ENCODE measurements at regions not wholly inside any gene's neighbourhood (a gene's known extent, or its start where the extent isn't known, plus 50 kb on each side); places are given as distances from the start of the nearest gene placed in this dataset.

GRCh38 chr13:34758628-34759027, 183.4 kb upstream of the NBEA start:
- H3K9me3 ChIP-seq (ENCODE audit: control insufficient read depth, low read length), result no peaks in the 10 kb centered on the region

DNA sequence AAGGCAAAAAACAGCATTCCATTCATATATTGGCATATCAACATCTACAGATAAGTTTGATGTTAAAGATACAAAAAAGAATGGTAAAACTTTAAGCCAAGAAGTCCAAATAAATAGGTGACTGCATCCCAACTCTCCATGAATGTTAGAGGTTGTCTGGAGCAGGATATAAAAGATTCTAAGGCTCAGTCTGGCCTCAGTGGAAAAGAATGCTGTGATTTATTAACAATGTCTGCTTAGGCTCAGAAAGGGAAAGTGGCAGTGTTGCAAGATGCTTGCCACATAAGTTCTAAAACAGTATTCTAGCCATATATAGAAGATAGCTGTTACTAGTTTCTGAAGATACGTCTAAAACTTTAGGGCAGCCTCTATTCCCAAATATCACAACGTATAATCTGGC, 179.8 kb upstream of the NBEA start:
- no peak overlapping the region for H3K4me3 ChIP-seq (ENCODE audit: insufficient read depth, low read depth, low read length)
- WGBS, 2 experiments, result 94% methylated on average over 2 of the region's 2 CpGs; no CpG with 5 or more reads in 1 of the 2 experiments
- H3K4me1 ChIP-seq (ENCODE audit: control insufficient read depth, insufficient read depth, low read length), result no peaks in the 10 kb centered on the region
- no peak overlapping the region for H3K27ac ChIP-seq (ENCODE audit: insufficient read depth, low read depth, low read length, poor library complexity, severe bottlenecking)
- no peaks in the 10 kb centered on the region for H3K27me3 ChIP-seq (ENCODE audit: control insufficient read depth, insufficient read depth, low read length, poor library complexity, severe bottlenecking)
- no peaks in the 10 kb centered on the region for H3K9me3 ChIP-seq (ENCODE audit: control insufficient read depth, low read length)
- H3K36me3 ChIP-seq (ENCODE audit: control insufficient read depth, insufficient read depth, low read length), result no peaks in the 10 kb centered on the region

More at GRCh38 chr13:34758628-34759027, 183.4 kb upstream of the NBEA start:
- Histone ChIP-seq H3K4me1 (ENCODE audit: control insufficient read depth, insufficient read depth, low read length) (no peaks in the 10 kb centered on the region), H3K36me3 (ENCODE audit: control insufficient read depth, insufficient read depth, low read length) (no peaks in the 10 kb centered on the region), H3K4me3 (ENCODE audit: insufficient read depth, low read depth, low read length) (no peak overlapping the region), H3K27me3 (ENCODE audit: control insufficient read depth, insufficient read depth, low read length, poor library complexity, severe bottlenecking) (no peaks in the 10 kb centered on the region), H3K27ac (ENCODE audit: insufficient read depth, low read depth, low read length, poor library complexity, severe bottlenecking) (no peak overlapping the region)
- 75% methylated on average over 2 of the region's 2 CpGs; no CpG with 5 or more reads in 1 of the 2 experiments for WGBS, 2 experiments

DNA sequence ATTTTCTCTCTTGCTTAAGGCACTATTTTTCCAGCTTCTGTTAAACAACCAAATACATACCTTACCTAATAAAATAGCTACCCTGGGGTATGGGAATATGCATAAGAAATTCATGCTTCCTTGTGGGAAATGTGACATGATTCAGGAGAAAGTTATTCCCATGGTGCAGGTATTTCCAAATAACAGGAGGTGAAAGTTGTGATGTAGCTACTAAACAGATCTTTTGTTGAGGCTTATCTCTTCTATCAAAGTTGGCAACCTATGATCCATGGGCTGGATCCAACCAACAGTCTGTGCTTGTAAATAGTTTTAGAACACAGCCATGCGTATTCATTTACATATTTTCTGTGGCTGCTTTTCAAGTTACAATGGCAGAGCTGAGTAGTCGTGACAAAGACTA, 177.8 kb upstream of the NBEA start:
- WGBS, 2 experiments, result 92% methylated on average over 2 of the region's 2 CpGs

DNA sequence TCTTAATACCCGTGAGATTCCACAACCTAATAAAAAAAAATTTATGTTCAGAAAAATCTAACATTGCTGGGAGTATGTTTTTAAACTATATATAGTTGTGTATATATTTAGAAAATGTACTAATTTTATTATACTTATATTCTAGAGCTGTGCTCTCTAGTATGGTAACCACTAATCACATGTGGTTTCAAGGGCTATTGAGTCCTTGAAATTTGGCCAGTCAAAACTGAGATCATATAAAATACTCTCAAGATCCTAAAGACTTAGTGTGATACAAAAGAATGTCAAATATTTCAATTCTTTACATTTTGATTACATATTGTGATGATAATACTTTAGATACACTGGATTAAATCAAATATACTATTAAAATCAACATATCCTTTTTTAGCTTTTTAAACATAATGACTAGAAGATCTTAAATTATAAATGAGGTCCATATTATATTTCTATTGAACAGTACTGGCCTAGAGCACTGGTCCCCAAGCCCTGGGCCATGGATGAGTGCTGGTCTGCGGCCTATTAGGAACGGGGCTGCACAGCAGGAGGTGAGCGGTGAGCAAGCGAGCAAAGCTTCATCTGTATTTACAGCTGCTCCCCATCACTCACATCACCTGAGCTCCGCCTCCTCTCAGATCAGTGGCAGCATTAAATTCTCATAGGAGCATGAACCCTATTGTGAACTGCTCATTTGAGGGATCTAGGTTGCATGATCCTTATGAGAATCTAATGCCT, 176.5 kb upstream of the NBEA start:
- no peaks in the 10 kb centered on the region for H3K9me3 ChIP-seq (ENCODE audit: control insufficient read depth, low read length)
- H3K4me3 ChIP-seq (ENCODE audit: insufficient read depth, low read depth, low read length), result no peak overlapping the region
- 91 to 92% methylated on average over 5 of the region's 6 CpGs for WGBS, 2 experiments
- H3K4me1 ChIP-seq (ENCODE audit: control insufficient read depth, insufficient read depth, low read length), result no peaks in the 10 kb centered on the region
- H3K36me3 ChIP-seq (ENCODE audit: control insufficient read depth, insufficient read depth, low read length), result no peaks in the 10 kb centered on the region
- no peak overlapping the region for H3K27ac ChIP-seq (ENCODE audit: insufficient read depth, low read depth, low read length, poor library complexity, severe bottlenecking)
- H3K27me3 ChIP-seq (ENCODE audit: control insufficient read depth, insufficient read depth, low read length, poor library complexity, severe bottlenecking), result no peaks in the 10 kb centered on the region

More for the DNA sequence above, 177.8 kb upstream of the NBEA start:
- no peak overlapping the region for H3K4me3 ChIP-seq (ENCODE audit: insufficient read depth, low read depth, low read length)
- H3K36me3 ChIP-seq (ENCODE audit: control insufficient read depth, insufficient read depth, low read length), result no peaks in the 10 kb centered on the region
- no peaks in the 10 kb centered on the region for H3K27me3 ChIP-seq (ENCODE audit: control insufficient read depth, insufficient read depth, low read length, poor library complexity, severe bottlenecking)
- H3K27ac ChIP-seq (ENCODE audit: insufficient read depth, low read depth, low read length, poor library complexity, severe bottlenecking), result no peak overlapping the region
- no peaks in the 10 kb centered on the region for H3K4me1 ChIP-seq (ENCODE audit: control insufficient read depth, insufficient read depth, low read length)
- H3K9me3 ChIP-seq (ENCODE audit: control insufficient read depth, low read length), result no peaks in the 10 kb centered on the region

DNA sequence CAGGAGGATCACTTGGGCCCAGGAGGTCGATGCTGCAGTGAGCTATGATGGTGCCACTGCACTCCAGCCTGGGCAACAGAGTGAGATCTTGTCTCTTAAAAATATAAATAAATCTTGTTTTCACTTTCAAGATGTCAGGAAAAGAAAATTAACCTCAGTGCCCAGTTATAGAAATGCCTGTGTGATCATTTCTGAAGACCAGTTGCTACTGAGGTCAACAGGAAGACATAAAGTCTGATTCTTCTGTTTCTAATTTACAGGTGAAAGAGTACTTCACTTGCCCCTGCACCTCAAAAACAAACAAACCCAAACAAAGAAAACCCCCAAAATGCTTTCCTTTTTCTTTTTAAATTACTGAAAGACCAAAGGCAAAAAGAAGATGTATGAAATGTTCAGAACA, 174.3 kb upstream of the NBEA start:
- H3K27me3 ChIP-seq (ENCODE audit: control insufficient read depth, insufficient read depth, low read length, poor library complexity, severe bottlenecking), result no peaks in the 10 kb centered on the region
- no peak overlapping the region for H3K27ac ChIP-seq (ENCODE audit: insufficient read depth, low read depth, low read length, poor library complexity, severe bottlenecking)
- no peak overlapping the region for H3K4me3 ChIP-seq (ENCODE audit: insufficient read depth, low read depth, low read length)
- no peaks in the 10 kb centered on the region for H3K4me1 ChIP-seq (ENCODE audit: control insufficient read depth, insufficient read depth, low read length)
- 93 to 96% methylated on average over 1 of the region's 1 CpG for WGBS, 2 experiments
- H3K9me3 ChIP-seq (ENCODE audit: control insufficient read depth, low read length), result no peaks in the 10 kb centered on the region
- no peaks in the 10 kb centered on the region for H3K36me3 ChIP-seq (ENCODE audit: control insufficient read depth, insufficient read depth, low read length)

DNA sequence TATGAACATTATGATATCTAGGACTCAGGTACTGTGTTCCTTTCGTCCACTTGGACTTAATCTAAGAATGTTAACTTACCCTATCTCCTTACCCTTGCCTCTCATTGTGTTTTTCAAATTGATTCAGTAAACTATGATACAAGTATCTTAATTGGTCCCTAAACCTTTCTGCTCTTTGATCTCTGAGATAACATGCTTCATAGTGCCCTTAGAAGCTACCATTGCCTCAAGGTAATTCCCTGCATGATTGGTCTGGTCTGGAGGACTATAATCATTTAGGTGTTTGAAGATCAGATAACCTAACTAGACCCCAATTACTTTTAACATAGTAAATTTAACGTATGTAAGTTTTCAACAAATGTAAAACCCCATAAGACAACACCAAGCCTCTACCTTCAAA, 169.9 kb upstream of the NBEA start:
- H3K4me3 ChIP-seq (ENCODE audit: insufficient read depth, low read depth, low read length), result no peak overlapping the region
- no peaks in the 10 kb centered on the region for H3K36me3 ChIP-seq (ENCODE audit: control insufficient read depth, insufficient read depth, low read length)
- H3K27me3 ChIP-seq (ENCODE audit: control insufficient read depth, insufficient read depth, low read length, poor library complexity, severe bottlenecking), result no peaks in the 10 kb centered on the region
- WGBS, 2 experiments, result 80 to 100% methylated on average over 1 to 2 of the region's 2 CpGs
- H3K9me3 ChIP-seq (ENCODE audit: control insufficient read depth, low read length), result no peaks in the 10 kb centered on the region
- no peaks in the 10 kb centered on the region for H3K4me1 ChIP-seq (ENCODE audit: control insufficient read depth, insufficient read depth, low read length)
- H3K27ac ChIP-seq (ENCODE audit: insufficient read depth, low read depth, low read length, poor library complexity, severe bottlenecking), result no peak overlapping the region

DNA sequence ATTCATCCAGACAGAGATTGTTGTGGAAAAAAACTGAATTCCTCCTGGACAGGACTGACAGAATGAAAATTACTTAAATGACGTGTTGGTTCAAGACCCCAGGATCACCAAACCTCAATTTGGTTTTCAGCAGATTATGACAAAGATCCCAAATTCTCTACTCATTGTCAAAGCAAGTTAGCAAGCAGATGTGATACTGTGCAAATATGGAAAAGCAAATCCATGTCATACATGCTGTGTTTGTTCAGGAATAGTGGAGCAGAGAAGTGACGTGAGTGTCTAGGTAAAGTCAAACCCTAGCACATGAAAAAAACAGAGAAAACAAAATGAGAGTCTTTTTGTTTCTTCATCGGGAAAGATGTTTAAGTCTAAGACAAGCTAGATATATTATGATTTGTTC, 169.2 kb upstream of the NBEA start:
- WGBS, 2 experiments, result 96 to 100% methylated on average over 2 to 3 of the region's 3 CpGs
- Histone ChIP-seq H3K9me3 (ENCODE audit: control insufficient read depth, low read length) (no peaks in the 10 kb centered on the region), H3K27ac (ENCODE audit: insufficient read depth, low read depth, low read length, poor library complexity, severe bottlenecking) (no peak overlapping the region), H3K36me3 (ENCODE audit: control insufficient read depth, insufficient read depth, low read length) (no peaks in the 10 kb centered on the region), H3K4me3 (ENCODE audit: insufficient read depth, low read depth, low read length) (no peak overlapping the region), H3K4me1 (ENCODE audit: control insufficient read depth, insufficient read depth, low read length) (no peaks in the 10 kb centered on the region), H3K27me3 (ENCODE audit: control insufficient read depth, insufficient read depth, low read length, poor library complexity, severe bottlenecking) (no peaks in the 10 kb centered on the region)

GRCh38 chr13:34776390-34776981, 165.6 kb upstream of the NBEA start:
- no peaks in the 10 kb centered on the region for H3K4me1 ChIP-seq (ENCODE audit: control insufficient read depth, insufficient read depth, low read length)
- H3K9me3 ChIP-seq (ENCODE audit: control insufficient read depth, low read length), result no peaks in the 10 kb centered on the region
- no peak overlapping the region for H3K27ac ChIP-seq (ENCODE audit: insufficient read depth, low read depth, low read length, poor library complexity, severe bottlenecking)
- no peaks in the 10 kb centered on the region for H3K36me3 ChIP-seq (ENCODE audit: control insufficient read depth, insufficient read depth, low read length)
- H3K4me3 ChIP-seq (ENCODE audit: insufficient read depth, low read depth, low read length), result no peak overlapping the region
- H3K27me3 ChIP-seq (ENCODE audit: control insufficient read depth, insufficient read depth, low read length, poor library complexity, severe bottlenecking), result no peaks in the 10 kb centered on the region
- WGBS, 2 experiments, result 93 to 100% methylated on average over 1 to 2 of the region's 2 CpGs

- Histone ChIP-seq H3K27ac (ENCODE audit: insufficient read depth, low read depth, low read length, poor library complexity, severe bottlenecking) (no peak overlapping the region), H3K27me3 (ENCODE audit: control insufficient read depth, insufficient read depth, low read length, poor library complexity, severe bottlenecking) (no peaks in the 10 kb centered on the region), H3K4me3 (ENCODE audit: insufficient read depth, low read depth, low read length) (no peak overlapping the region), H3K4me1 (ENCODE audit: control insufficient read depth, insufficient read depth, low read length) (no peaks in the 10 kb centered on the region), H3K36me3 (ENCODE audit: control insufficient read depth, insufficient read depth, low read length) (no peaks in the 10 kb centered on the region), H3K9me3 (ENCODE audit: control insufficient read depth, low read length) (no peaks in the 10 kb centered on the region)
- WGBS, 2 experiments, result 79 to 88% methylated on average over 7 to 8 of the region's 8 CpGs
Measured at GRCh38 chr13:34777089-34777913, 164.8 kb upstream of the NBEA start.

- no peak overlapping the region for H3K27ac ChIP-seq (ENCODE audit: insufficient read depth, low read depth, low read length, poor library complexity, severe bottlenecking)
- H3K27me3 ChIP-seq (ENCODE audit: control insufficient read depth, insufficient read depth, low read length, poor library complexity, severe bottlenecking), result no peaks in the 10 kb centered on the region
- H3K4me3 ChIP-seq (ENCODE audit: insufficient read depth, low read depth, low read length), result no peak overlapping the region
- WGBS, 2 experiments, result 94 to 95% methylated on average over 4 to 5 of the region's 5 CpGs
- no peaks in the 10 kb centered on the region for H3K36me3 ChIP-seq (ENCODE audit: control insufficient read depth, insufficient read depth, low read length)
- no peaks in the 10 kb centered on the region for H3K4me1 ChIP-seq (ENCODE audit: control insufficient read depth, insufficient read depth, low read length)
- no peaks in the 10 kb centered on the region for H3K9me3 ChIP-seq (ENCODE audit: control insufficient read depth, low read length)
Measured at GRCh38 chr13:34777914-34778303, 164.2 kb upstream of the NBEA start.

All from ectodermal cell (in vitro differentiated cells).